Ishikawa (cell line): ENCODE measurements at regions not wholly inside any gene's neighbourhood (a gene's known extent, or its start where the extent isn't known, plus 50 kb on each side); places are given as distances from the start of the nearest gene placed in this dataset.

Experiments
- CEBPB ChIP-seq: IDR thresholded peaks from 2 replicates; pipeline ENCODE4 v1.6.1; 2012
- CREB1 ChIP-seq: IDR thresholded peaks from 2 replicates; pipeline ENCODE4 v1.6.1; 2012; ENCODE audit warnings: low read depth
- EGR1 ChIP-seq: IDR thresholded peaks from 2 replicates; pipeline ENCODE4 v1.6.1; 2012
- EP300 ChIP-seq: IDR thresholded peaks from 2 replicates; pipeline ENCODE4 v1.6.1; 2012; ENCODE audit warnings: borderline replicate concordance
- FOXM1 ChIP-seq: IDR thresholded peaks from 2 replicates; pipeline ENCODE4 v1.6.1; 2012; ENCODE audit warnings: low read depth, borderline replicate concordance
- MAX ChIP-seq: IDR thresholded peaks from 2 replicates; pipeline ENCODE4 v1.6.1; 2012
- NFIC ChIP-seq: IDR thresholded peaks from 2 replicates; pipeline ENCODE4 v1.6.1; 2012
- RAD21 ChIP-seq: IDR thresholded peaks from 2 replicates; pipeline ENCODE4 v1.6.1; 2012; ENCODE audit warnings: low read depth
- REST ChIP-seq: IDR thresholded peaks from 2 replicates; pipeline ENCODE4 v1.6.1; 2012; ENCODE audit warnings: low read depth, mild to moderate bottlenecking
- TAF1 ChIP-seq: IDR thresholded peaks from 2 replicates; pipeline ENCODE4 v1.6.1; 2012; ENCODE audit warnings: low read depth, mild to moderate bottlenecking
- TCF12 ChIP-seq: IDR thresholded peaks from 2 replicates; pipeline ENCODE4 v1.6.1; 2012; ENCODE audit warnings: low read depth
- TEAD4 ChIP-seq: IDR thresholded peaks from 2 replicates; pipeline ENCODE4 v1.6.1; 2012
- USF1 ChIP-seq: IDR thresholded peaks from 2 replicates; pipeline ENCODE4 v1.6.1; 2012
- YY1 ChIP-seq: IDR thresholded peaks from 2 replicates; pipeline ENCODE4 v1.6.1; 2012; ENCODE audit warnings: low read depth
- ZBTB7A ChIP-seq: IDR thresholded peaks from 2 replicates; pipeline ENCODE4 v1.6.1; 2012; ENCODE audit warnings: low read depth

GRCh38 chr3:34072297-34072696 is 273.9 kb downstream of the PDCD6IP start:
- TF ChIP-seq EP300 = no peak
- TF ChIP-seq NFIC = no peak
- no peak for TF ChIP-seq CREB1
- no peak for TF ChIP-seq RAD21
- TF ChIP-seq TEAD4 = no peak
- no peak for TF ChIP-seq USF1
- TF ChIP-seq ZBTB7A = no peak

GRCh38 chr3:34073111-34073510 is 274.7 kb downstream of the PDCD6IP start:
- TF ChIP-seq USF1 (no peak), FOXM1 (no peak), TEAD4 (no peak), REST (no peak), ZBTB7A (no peak), MAX (no peak), CEBPB (no peak), RAD21 (no peak)

GRCh38 chr3:34073961-34074360 is 275.5 kb downstream of the PDCD6IP start:
- TF ChIP-seq TCF12 (no peak), RAD21 (no peak), USF1 (no peak), TEAD4 (no peak), MAX (no peak), REST (no peak), YY1 (no peak), EGR1 (no peak), TAF1 (no peak)

GRCh38 chr3:34075975-34076374 is 277.5 kb downstream of the PDCD6IP start:
- TF ChIP-seq EGR1 (no peak), CREB1 (no peak), REST (no peak), EP300 (no peak), FOXM1 (no peak)

- no peak for TF ChIP-seq RAD21
- no peak for TF ChIP-seq CEBPB
- TF ChIP-seq TCF12 = no peak
- TF ChIP-seq TAF1 = no peak
- no peak for TF ChIP-seq FOXM1
- no peak for TF ChIP-seq YY1
- no peak for TF ChIP-seq EGR1
- TF ChIP-seq CREB1 = no peak
- no peak for TF ChIP-seq EP300
- no peak for TF ChIP-seq NFIC
- TF ChIP-seq TEAD4 = no peak
Measured at GRCh38 chr3:34077417-34078195, 279.2 kb downstream of the PDCD6IP start.
